NCI-H82 treated with DMSO at 0.1 percent for 48 hours (cell line): ENCODE measurements at regions not wholly inside any gene's neighbourhood (a gene's known extent, or its start where the extent isn't known, plus 50 kb on each side); places are given as distances from the start of the nearest gene placed in this dataset.

ENCODE experiments used
- DNase-seq: peaks from one replicate; lab custom pipeline; 2025; ENCODE audit not compliant: unreplicated experiment; lab: John Stamatoyannopoulos, UW

DNA sequence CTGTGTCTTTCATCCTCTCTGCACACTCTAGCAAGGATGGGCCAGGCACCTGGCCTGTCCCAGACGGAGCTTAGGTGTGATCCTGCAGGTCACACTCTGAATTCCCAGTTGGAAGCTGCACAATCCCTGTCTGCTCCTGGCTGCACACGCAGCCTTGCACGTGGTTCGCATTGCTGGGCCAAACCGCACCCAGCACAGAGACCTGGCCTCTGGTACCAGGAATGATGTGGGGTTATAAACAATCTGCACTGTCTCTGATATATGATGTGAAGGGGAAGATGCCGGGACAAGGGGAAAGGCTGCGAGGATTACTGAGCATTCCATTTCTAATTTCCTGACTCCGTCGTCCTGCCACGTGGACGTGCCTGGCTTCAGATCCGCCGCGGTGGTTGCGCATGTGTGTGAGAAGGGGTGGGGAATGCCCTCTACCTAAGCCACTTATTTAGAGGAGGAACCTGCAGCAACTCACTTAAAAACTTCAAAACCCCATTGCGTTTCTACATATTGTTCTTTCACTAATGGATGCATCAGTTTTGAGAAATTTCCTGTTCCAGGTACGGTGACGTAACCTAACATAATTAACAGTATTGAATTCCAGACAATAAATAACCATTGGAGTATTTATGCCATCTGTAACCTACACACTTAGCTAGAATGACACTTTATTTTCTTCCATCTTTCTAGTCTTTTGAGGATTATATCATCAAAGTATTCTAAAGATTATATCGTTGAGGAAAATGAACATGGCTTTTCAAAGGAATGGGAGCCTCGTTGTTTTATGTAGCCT, 559.7 kb upstream of the MGMT start:
- no peak for DNase-seq

- no peak for DNase-seq
Measured at GRCh38 chr10:128908099-128908498, 558.9 kb upstream of the MGMT start.

GRCh38 chr10:128908499-128908898, 558.5 kb upstream of the MGMT start:
- no peak for DNase-seq

GRCh38 chr10:128912568-128913311, 554.3 kb upstream of the MGMT start:
- no peak for DNase-seq

DNA sequence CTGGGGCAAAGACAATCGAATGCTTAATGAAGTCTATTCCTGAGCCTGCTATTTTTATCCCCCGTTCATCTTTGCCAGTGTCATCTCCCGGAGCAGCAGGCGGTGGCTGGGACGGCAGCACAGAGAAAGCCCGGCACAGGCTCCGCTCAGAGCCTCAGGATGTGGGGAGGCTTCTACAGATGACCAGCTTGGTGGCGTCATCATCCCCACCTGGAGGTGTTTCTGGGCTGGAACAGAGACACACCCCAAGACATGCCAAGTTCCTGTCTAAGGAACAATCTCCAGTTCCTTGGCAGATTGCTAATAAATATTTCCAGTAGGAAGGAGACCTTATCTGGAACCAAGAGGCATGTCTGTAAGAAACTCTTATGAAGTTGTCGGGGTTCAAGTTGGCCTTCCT, 552.4 kb upstream of the MGMT start:
- DNase-seq, result no peak

- no peak for DNase-seq
Measured at GRCh38 chr10:128915630-128916029, 551.4 kb upstream of the MGMT start.

GRCh38 chr10:128916383-128916782, 550.7 kb upstream of the MGMT start:
- no peak for DNase-seq

DNA sequence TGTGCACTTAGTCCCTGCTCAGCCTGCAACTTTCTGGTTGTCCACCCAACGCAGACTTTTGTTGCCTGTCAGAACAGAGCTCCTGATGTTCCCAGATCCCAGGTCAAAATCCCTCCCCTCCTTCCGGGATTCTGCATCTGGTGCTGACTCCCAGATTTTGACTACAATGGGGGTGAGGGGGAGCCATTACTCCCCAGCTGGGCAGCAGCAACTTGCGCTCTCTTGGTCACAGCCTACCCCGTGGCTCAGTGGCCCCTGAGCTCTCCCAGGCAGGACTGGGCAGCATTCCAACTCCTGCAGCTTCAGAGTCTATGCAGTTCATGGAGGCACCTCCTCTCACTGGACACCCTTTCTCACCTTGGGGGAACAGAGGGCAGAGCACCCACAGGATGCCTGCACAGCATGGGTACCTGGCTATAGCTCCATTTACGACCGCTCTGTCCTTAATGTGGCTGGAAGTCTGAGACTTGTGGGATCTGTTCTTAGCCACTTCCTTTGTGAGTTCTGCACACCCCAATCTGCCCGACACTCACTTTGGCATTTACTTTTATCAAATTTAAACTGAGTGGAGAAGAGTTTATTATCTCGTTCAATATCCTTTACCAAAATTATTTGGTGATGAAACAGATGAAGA, 545.5 kb upstream of the MGMT start:
- no peak for DNase-seq

DNA sequence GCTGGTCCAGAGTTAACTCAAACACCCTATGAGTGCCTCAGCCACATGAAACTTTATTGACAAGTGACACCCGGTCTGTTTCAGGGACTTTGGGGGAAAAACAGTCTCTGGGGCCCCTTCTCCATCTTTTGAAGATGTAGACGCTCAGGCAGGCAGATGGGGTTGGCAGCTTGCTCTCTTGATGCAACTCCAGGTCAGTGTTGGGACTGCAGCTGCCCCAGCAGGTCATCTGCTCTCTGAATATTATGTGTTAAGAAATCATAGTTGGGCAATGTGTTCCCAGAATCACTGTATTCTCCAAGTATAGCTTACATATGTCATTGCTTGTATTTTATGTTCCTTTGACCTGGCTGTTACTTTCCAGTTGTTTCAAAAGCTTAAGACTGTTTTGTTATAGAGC, 544.9 kb upstream of the MGMT start:
- no peak for DNase-seq

GRCh38 chr10:128922619-128923196, 544.3 kb upstream of the MGMT start:
- DNase-seq, result no peak

DNA sequence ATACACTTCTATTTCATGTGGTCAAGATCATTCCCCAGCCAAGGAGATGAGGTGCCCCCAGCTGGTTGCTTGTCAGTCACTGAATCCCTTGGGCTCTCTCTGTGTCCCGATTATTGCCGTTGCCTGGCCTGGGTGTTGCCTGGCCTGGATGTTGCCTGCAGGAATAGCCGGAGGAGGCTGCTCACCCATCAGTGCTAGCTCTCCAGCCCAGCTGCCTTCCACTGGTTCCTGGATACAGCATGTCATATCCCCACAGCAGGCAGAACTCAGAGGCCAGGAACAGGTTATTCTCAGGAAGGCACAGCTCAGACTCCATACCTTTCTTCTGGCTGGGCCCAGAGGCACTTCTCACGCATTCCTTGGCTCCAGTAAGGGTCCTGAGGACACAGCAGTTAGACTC, 542.1 kb upstream of the MGMT start:
- DNase-seq, result no peak

- no peak for DNase-seq
Measured at GRCh38 chr10:128926711-128927110, 540.3 kb upstream of the MGMT start.

- no peak for DNase-seq
Measured at GRCh38 chr10:128927497-128928161, 539.4 kb upstream of the MGMT start.

DNA sequence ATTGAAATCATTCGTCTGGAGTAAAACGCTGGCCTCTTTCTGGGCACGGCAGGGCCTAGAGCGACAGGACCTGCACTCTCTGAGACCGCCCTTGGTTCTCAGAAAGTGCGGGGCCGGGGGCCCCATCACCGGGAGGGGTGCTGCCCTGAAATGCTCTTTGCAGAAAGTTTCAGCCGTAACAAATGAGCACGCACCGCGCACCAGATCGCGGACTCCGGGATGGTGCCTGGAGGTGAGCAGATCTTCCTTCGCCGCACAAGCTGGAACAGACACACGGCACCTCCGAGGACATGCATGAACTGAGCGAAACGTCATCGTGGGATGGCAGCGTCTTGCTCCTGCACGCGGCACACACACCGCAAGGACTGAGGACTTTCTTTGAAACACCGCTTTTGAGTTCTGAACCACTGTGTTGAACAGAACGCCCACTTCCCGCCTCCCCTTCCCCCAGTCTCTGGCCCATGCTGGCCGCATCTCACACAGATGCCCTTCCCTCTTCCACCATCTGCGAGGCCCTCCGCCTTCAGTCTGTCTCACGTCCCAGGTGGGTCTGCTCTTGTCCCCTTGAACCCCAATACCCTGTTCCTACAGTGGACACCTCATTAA, 538.7 kb upstream of the MGMT start:
- no peak for DNase-seq

DNA sequence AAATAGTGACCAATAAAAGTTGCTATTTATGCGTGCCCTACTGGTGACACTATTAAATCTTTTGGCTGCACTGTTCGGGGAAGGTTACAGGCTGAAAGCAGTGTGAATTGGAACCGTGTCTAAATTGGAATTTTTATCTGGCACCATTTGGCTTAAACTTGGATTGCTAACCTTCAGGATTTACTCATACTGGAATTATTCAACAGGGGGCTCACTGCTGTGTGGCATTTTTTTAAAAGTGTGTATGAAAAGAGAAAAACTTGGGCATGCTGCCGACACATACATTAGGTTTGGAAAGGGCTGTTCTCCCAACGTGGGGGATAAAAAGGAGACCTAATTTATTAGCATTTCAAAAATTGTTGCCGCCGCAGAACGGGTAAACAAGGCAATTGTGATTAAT, 537.9 kb upstream of the MGMT start:
- no peak for DNase-seq

GRCh38 chr10:128929767-128930166, 537.3 kb upstream of the MGMT start:
- DNase-seq, result no peak

GRCh38 chr10:128930515-128930914, 536.5 kb upstream of the MGMT start:
- no peak for DNase-seq

DNA sequence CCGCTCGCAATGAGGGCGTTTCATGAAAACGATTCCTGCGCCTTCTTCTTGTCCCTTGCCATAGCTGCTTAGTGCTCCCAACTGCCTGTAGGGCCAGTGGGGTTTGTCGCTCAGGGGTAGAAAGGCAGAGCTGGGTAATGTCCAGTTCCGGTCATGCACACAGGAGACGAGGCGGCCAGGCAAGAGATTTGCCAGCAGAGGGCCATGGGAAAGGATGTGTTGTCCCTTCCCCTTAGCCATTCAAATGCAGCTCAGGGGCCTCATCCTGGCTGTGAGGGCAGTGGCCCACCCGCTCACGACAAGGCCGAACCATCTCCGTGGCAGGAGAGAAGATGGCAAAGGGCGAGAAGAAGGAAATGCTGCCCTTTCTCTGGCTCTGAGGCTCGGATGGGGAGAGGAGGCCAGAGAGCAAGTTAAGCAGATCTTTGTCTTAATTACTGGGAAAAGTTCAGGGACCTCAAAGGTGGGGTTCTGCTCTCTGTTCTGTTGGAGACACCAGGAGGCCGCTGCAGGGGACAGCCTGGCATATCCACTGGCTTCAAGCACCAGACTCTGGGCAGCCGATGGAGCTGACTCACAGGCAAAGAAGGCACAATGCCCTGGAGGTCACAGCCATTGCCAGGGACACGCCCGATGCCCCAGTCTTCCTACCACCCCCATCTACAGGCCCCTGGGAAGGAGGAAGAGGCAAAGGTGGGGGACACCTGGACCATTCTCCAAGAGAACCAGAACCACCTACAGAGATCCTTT, 534.8 kb upstream of the MGMT start:
- DNase-seq, result no peak

DNA sequence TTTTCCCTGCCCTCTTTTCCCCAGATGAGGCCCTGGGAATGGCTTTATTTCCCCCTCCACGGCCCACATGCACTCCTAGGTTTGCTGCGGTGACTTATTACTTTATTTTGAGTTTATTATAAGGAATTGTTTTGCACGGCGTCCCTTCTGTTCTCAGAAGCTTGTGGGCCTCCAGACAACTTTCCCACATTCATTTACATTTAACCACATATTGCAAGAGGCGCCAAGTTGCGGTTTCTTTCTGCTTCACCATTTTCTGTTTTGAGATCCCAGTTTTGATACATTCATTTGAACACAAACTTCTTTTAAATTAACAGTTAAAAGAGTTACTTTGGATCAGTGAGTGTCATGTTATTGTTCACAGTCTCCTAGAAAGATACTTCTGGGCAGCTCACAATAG, 532.5 kb upstream of the MGMT start:
- no peak for DNase-seq

DNA sequence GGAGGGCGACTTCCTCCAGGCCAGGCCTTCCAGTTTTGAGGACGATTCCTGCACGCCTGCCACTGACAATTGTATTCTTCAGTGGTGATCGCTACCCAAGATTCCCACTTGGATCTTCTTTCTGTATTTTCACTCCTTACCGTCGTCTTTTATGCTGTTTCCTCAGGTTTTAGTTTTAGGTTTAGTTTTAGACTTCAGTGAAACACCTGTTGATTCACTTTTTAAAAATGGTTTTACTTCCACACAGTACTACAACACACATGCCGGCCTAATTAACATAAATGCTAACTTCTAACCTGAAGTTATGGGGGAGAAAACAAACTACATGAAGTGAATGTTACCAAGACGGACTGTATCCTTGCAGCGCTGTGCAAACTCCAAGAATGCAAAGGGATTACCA, 530.6 kb upstream of the MGMT start:
- no peak for DNase-seq
